GM19467 (cell line): ENCODE measurements at regions not wholly inside any gene's neighbourhood (a gene's known extent, or its start where the extent isn't known, plus 50 kb on each side); places are given as distances from the start of the nearest gene placed in this dataset.
A peak's percentile ranks its signal among the peaks of the same experiment; 100 is the strongest.

ENCODE experiments used
- ATAC-seq: cut with Tn5 transposase; IDR thresholded peaks from one replicate; pipeline ENCODE4 v1.9.1; 2021; ENCODE audit warnings: mild to moderate bottlenecking, moderate library complexity; ENCODE audit not compliant: unreplicated experiment

GRCh38 chr4:53656421-53656981, 65.2 kb upstream of the LNX1 start:
- ATAC-seq: no peak

GRCh38 chr4:53654300-53654758, 63.0 kb upstream of the LNX1 start:
- no peak for ATAC-seq

GRCh38 chr4:53653484-53654053, 62.3 kb upstream of the LNX1 start:
- peak; percentile 64 for ATAC-seq

GRCh38 chr4:53651156-53651735, 60.0 kb upstream of the LNX1 start:
- no peak for ATAC-seq

- no peak for ATAC-seq
Observed at GRCh38 chr4:53649357-53649756, 58.1 kb upstream of the LNX1 start.

- peak; percentile 59 for ATAC-seq
Observed at GRCh38 chr4:53647547-53647946, 56.3 kb upstream of the LNX1 start.

- ATAC-seq: no peak
Observed at GRCh38 chr4:53646795-53647194, 55.5 kb upstream of the LNX1 start.

- no peak for ATAC-seq
Observed at GRCh38 chr4:53645108-53645507, 53.8 kb upstream of the LNX1 start.

- no peak for ATAC-seq
Observed at GRCh38 chr4:53644607-53645006, 53.3 kb upstream of the LNX1 start.
